HEK293 (cell line): ENCODE measurements at regions not wholly inside any gene's neighbourhood (a gene's known extent, or its start where the extent isn't known, plus 50 kb on each side); places are given as distances from the start of the nearest gene placed in this dataset.

Experiments used
- CTCF ChIA-PET: fragments of 350-600 bp; formaldehyde crosslinking; extraction: SDS; loops from one replicate; lab custom pipeline; 2021; ENCODE audit warnings: antibody characterized with exemption; lab: Yijun Ruan, JAX
- POLR2A ChIA-PET: fragments of 300-600 bp; formaldehyde crosslinking; extraction: SDS; loops from one replicate; lab custom pipeline; 2020; ENCODE audit warnings: antibody characterized with exemption, inconsistent platforms; lab: Yijun Ruan, JAX
- H3K27ac ChIP-seq: fragments of 200-500 bp; sonication (Bioruptor generic); 2 replicates; pipeline ENCODE4 v1.5.1; 2014; ENCODE audit warnings: low read depth, low read length, control low read depth, inconsistent platforms; ENCODE audit errors: extremely low read depth
- H3K36me3 ChIP-seq, 2 experiments: fragments of 200-500 bp in 1 of 2; sonication (Bioruptor generic) in 1 of 2; 1 replicate in 1 of 2; 2 replicates in 1 of 2; pipeline ENCODE4 v1.5.1; 2014 to 2017; ENCODE audit warnings: inconsistent platforms in 2 of 2, low read length in 2 of 2; ENCODE audit not compliant: control insufficient read depth in 2 of 2, insufficient read depth in 1 of 2
- H3K4me1 ChIP-seq: fragments of 200-500 bp; sonication (Bioruptor generic); 2 replicates; pipeline ENCODE4 v1.5.1; 2014; ENCODE audit warnings: mild to moderate bottlenecking, low read length, inconsistent platforms; ENCODE audit not compliant: control insufficient read depth, insufficient read depth
- H3K4me3 ChIP-seq: 2 replicates; pipeline ENCODE4 v1.5.1; 2011; ENCODE audit warnings: low read depth, mild to moderate bottlenecking, control low read depth, low read length, moderate library complexity
- H3K9me3 ChIP-seq: fragments of 200-500 bp; sonication (Bioruptor generic); 2 replicates; pipeline ENCODE4 v1.5.1; 2014; ENCODE audit warnings: low read depth, low read length, inconsistent platforms; ENCODE audit not compliant: control insufficient read depth, insufficient read depth
- GLI2 ChIP-seq: fragments of 450-650 bp; formaldehyde crosslinking; IDR thresholded peaks from 2 replicates; pipeline ENCODE4; 2017; ENCODE audit warnings: missing biosample characterization, missing genetic modification characterization, low read depth, borderline replicate concordance
- IKZF3 ChIP-seq: fragments of 450-650 bp; IDR thresholded peaks from 2 replicates; pipeline ENCODE4 v1.5.0; 2018; ENCODE audit warnings: missing biosample characterization, mild to moderate bottlenecking, missing genetic modification characterization, moderate library complexity
- KLF9 ChIP-seq: fragments of 450-650 bp; formaldehyde crosslinking; IDR thresholded peaks from 2 replicates; pipeline ENCODE4 v1.5.1; 2016; ENCODE audit warnings: missing biosample characterization, missing genetic modification characterization, low read depth
- SCRT1 ChIP-seq: fragments of 450-650 bp; formaldehyde crosslinking; IDR thresholded peaks from 2 replicates; pipeline ENCODE4 v1.5.1; 2016; ENCODE audit warnings: missing biosample characterization, missing genetic modification characterization, borderline replicate concordance
- ZFP37 ChIP-seq: fragments of 450-650 bp; formaldehyde crosslinking; IDR thresholded peaks from 2 replicates; pipeline ENCODE4 v1.5.1; 2016; ENCODE audit warnings: missing biosample characterization, missing genetic modification characterization
- ZFP41 ChIP-seq: fragments of 450-650 bp; formaldehyde crosslinking; IDR thresholded peaks from 2 replicates; pipeline ENCODE4 v1.5.1; 2016; ENCODE audit warnings: missing biosample characterization, missing genetic modification characterization, borderline replicate concordance
- ZNF10 ChIP-seq: fragments of 450-650 bp; formaldehyde crosslinking; IDR thresholded peaks from 2 replicates; pipeline ENCODE4 v1.5.1; 2017; ENCODE audit warnings: missing biosample characterization, missing genetic modification characterization
- ZNF2 ChIP-seq: fragments of 450-650 bp; formaldehyde crosslinking; IDR thresholded peaks from 2 replicates; pipeline ENCODE4 v1.5.1; 2016; ENCODE audit warnings: missing biosample characterization, missing genetic modification characterization
- ZNF214 ChIP-seq: fragments of 450-650 bp; formaldehyde crosslinking; IDR thresholded peaks from 2 replicates; pipeline ENCODE4 v1.5.1; 2017; ENCODE audit warnings: missing biosample characterization, mild to moderate bottlenecking, missing genetic modification characterization, borderline replicate concordance
- ZNF391 ChIP-seq: fragments of 450-650 bp; formaldehyde crosslinking; IDR thresholded peaks from 2 replicates; pipeline ENCODE4 v1.5.1; 2016; ENCODE audit warnings: low read depth, missing biosample characterization, missing genetic modification characterization, borderline replicate concordance
- ZNF530 ChIP-seq: fragments of 450-650 bp; formaldehyde crosslinking; IDR thresholded peaks from 2 replicates; pipeline ENCODE4 v1.5.1; 2016; ENCODE audit warnings: low read depth, missing biosample characterization, missing genetic modification characterization
- ZNF585B ChIP-seq: fragments of 450-650 bp; formaldehyde crosslinking; IDR thresholded peaks from 2 replicates; pipeline ENCODE4 v1.5.1; 2016; ENCODE audit warnings: missing biosample characterization, missing genetic modification characterization
- ZNF654 ChIP-seq: fragments of 450-650 bp; formaldehyde crosslinking; IDR thresholded peaks from 2 replicates; pipeline ENCODE4 v1.5.1; 2016; ENCODE audit warnings: low read depth, missing biosample characterization, missing genetic modification characterization
- ZNF677 ChIP-seq: fragments of 450-650 bp; IDR thresholded peaks from 2 replicates; pipeline ENCODE4 v1.5.0; 2018; ENCODE audit warnings: missing biosample characterization, mild to moderate bottlenecking, missing genetic modification characterization, moderate library complexity
- ZNF701 ChIP-seq: fragments of 450-650 bp; formaldehyde crosslinking; IDR thresholded peaks from 2 replicates; pipeline ENCODE4 v1.5.1; 2016; ENCODE audit warnings: missing biosample characterization, missing genetic modification characterization
- ZNF792 ChIP-seq: fragments of 450-650 bp; formaldehyde crosslinking; IDR thresholded peaks from 2 replicates; pipeline ENCODE4 v1.5.1; 2016; ENCODE audit warnings: missing biosample characterization, missing genetic modification characterization
- TF ChIP-seq, protein P1 (sequence below): fragments of 450-650 bp; formaldehyde crosslinking; IDR thresholded peaks from 2 replicates; pipeline ENCODE4 v1.5.1; 2017; ENCODE audit warnings: missing biosample characterization, missing genetic modification characterization
- TF ChIP-seq, protein P2 (sequence below): fragments of 450-650 bp; formaldehyde crosslinking; IDR thresholded peaks from 2 replicates; pipeline ENCODE4 v1.5.1; 2016; ENCODE audit warnings: missing biosample characterization, missing genetic modification characterization
- TF ChIP-seq, protein P3 (sequence below): fragments of 450-650 bp; formaldehyde crosslinking; IDR thresholded peaks from 2 replicates; pipeline ENCODE4 v1.5.1; 2016; ENCODE audit warnings: missing biosample characterization, missing genetic modification characterization
- TF ChIP-seq, protein P4 (sequence below): fragments of 450-650 bp; formaldehyde crosslinking; IDR thresholded peaks from 2 replicates; pipeline ENCODE4 v1.5.1; 2016; ENCODE audit warnings: missing biosample characterization, missing genetic modification characterization, low read depth

DNA sequence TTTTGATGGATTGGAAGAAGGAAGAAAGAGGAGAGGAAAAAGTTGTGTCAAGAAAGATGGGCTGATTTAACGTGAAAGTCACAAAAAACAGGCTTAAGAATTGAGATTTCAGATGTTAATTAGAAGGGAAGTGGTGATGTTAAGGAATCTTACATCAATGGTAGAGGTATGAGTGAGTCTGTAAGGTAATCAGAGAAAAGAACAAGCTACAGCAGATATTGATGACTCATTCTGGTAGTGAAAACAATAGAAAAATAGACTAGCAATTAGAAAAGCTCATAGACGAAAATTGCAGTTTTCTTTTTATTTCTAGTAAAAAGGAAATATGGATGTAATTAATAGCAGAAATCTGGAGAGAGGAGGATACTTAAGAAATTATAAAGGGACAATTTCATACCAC is 559.6 kb downstream of the MCTP2 start (continued):
- no peak for TF ChIP-seq ZNF214 (tag by site-specific recombination)

DNA sequence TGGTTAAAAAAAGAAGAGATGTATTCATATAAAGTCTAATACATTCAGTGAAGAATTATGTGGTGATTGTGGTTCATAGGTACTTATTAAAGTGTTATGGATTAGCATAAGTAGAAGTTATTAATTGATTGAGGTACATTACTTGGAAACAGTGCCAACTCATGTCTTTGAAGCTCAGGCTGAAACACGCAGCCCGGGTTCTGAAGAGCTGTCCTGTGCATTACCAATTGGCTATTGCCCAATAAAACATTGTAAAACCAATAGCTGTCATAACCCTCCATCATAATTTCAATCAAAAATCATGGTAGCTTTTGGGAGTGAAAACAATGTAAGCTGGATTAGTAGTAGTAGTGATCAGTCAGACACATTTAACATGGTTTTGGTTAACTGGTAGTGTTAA is 560.1 kb downstream of the MCTP2 start:
- Histone ChIP-seq H3K27ac (no peak overlapping the region), H3K4me3 (no peak overlapping the region), H3K36me3 (no peaks in the 10 kb centered on the region), H3K4me1 (no peaks in the 10 kb centered on the region), H3K9me3 (no peaks in the 10 kb centered on the region)
- TF ChIP-seq ZNF701 (tag by site-specific recombination) = no peak
- TF ChIP-seq ZNF10 (tag by site-specific recombination) = no peak
- no peak for TF ChIP-seq ZFP37 (tag by site-specific recombination)
- TF ChIP-seq, protein P1, sequence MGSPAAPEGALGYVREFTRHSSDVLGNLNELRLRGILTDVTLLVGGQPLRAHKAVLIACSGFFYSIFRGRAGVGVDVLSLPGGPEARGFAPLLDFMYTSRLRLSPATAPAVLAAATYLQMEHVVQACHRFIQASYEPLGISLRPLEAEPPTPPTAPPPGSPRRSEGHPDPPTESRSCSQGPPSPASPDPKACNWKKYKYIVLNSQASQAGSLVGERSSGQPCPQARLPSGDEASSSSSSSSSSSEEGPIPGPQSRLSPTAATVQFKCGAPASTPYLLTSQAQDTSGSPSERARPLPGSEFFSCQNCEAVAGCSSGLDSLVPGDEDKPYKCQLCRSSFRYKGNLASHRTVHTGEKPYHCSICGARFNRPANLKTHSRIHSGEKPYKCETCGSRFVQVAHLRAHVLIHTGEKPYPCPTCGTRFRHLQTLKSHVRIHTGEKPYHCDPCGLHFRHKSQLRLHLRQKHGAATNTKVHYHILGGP = no peak
- TF ChIP-seq IKZF3 (tag by site-specific recombination) = no peak
- no peak for TF ChIP-seq ZNF585B (tag by site-specific recombination)
- no peak for TF ChIP-seq GLI2 (tag by site-specific recombination)
- no peak for TF ChIP-seq ZNF530 (tag by site-specific recombination)
- TF ChIP-seq ZNF2 (tag by site-specific recombination) = no peak
- TF ChIP-seq KLF9 (tag by site-specific recombination) = no peak
- no peak for TF ChIP-seq ZNF391 (tag by site-specific recombination)
- TF ChIP-seq, protein P2, sequence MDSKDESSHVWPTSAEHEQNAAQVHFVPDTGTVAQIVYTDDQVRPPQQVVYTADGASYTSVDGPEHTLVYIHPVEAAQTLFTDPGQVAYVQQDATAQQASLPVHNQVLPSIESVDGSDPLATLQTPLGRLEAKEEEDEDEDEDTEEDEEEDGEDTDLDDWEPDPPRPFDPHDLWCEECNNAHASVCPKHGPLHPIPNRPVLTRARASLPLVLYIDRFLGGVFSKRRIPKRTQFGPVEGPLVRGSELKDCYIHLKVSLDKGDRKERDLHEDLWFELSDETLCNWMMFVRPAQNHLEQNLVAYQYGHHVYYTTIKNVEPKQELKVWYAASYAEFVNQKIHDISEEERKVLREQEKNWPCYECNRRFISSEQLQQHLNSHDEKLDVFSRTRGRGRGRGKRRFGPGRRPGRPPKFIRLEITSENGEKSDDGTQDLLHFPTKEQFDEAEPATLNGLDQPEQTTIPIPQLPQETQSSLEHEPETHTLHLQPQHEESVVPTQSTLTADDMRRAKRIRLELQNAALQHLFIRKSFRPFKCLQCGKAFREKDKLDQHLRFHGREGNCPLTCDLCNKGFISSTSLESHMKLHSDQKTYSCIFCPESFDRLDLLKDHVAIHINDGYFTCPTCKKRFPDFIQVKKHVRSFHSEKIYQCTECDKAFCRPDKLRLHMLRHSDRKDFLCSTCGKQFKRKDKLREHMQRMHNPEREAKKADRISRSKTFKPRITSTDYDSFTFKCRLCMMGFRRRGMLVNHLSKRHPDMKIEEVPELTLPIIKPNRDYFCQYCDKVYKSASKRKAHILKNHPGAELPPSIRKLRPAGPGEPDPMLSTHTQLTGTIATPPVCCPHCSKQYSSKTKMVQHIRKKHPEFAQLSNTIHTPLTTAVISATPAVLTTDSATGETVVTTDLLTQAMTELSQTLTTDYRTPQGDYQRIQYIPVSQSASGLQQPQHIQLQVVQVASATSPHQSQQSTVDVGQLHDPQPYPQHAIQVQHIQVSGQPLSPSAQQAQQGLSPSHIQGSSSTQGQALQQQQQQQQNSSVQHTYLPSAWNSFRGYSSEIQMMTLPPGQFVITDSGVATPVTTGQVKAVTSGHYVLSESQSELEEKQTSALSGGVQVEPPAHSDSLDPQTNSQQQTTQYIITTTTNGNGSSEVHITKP (tag by site-specific recombination) = no peak
- TF ChIP-seq, protein P3, sequence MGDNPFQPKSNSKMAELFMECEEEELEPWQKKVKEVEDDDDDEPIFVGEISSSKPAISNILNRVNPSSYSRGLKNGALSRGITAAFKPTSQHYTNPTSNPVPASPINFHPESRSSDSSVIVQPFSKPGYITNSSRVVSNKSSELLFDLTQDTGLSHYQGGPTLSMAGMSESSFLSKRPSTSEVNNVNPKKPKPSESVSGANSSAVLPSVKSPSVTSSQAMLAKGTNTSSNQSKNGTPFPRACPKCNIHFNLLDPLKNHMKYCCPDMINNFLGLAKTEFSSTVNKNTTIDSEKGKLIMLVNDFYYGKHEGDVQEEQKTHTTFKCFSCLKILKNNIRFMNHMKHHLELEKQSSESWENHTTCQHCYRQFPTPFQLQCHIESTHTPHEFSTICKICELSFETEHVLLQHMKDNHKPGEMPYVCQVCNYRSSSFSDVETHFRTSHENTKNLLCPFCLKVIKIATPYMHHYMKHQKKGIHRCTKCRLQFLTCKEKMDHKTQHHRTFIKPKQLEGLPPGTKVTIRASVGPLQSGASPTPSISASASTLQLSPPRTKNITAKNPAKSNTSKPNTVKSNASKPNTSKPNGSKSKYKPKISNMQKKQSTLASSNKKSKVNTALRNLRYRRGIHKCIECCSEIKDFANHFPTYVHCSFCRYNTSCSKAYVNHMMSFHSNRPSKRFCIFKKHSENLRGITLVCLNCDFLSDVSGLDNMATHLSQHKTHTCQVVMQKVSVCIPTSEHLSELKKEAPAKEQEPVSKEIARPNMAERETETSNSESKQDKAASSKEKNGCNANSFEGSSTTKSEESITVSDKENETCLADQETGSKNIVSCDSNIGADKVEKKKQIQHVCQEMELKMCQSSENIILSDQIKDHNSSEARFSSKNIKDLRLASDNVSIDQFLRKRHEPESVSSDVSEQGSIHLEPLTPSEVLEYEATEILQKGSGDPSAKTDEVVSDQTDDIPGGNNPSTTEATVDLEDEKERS (tag by site-specific recombination) = no peak
- no peak for TF ChIP-seq ZNF792 (tag by site-specific recombination)
- TF ChIP-seq ZNF677 (tag by site-specific recombination) = no peak
- no peak for TF ChIP-seq SCRT1 (tag by site-specific recombination)
- TF ChIP-seq, protein P4, sequence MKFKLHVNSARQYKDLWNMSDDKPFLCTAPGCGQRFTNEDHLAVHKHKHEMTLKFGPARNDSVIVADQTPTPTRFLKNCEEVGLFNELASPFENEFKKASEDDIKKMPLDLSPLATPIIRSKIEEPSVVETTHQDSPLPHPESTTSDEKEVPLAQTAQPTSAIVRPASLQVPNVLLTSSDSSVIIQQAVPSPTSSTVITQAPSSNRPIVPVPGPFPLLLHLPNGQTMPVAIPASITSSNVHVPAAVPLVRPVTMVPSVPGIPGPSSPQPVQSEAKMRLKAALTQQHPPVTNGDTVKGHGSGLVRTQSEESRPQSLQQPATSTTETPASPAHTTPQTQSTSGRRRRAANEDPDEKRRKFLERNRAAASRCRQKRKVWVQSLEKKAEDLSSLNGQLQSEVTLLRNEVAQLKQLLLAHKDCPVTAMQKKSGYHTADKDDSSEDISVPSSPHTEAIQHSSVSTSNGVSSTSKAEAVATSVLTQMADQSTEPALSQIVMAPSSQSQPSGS = no peak
- no peak for TF ChIP-seq ZNF654 (tag by site-specific recombination)
- TF ChIP-seq ZFP41 (tag by site-specific recombination) = no peak
- ChIA-PET CTCF (no interaction called here), POLR2A (no interaction called here)
